ENCODE measurements at regions not wholly inside any gene's neighbourhood (a gene's known extent, or its start where the extent isn't known, plus 50 kb on each side); places are given as distances from the start of the nearest gene placed in this dataset.

DNA sequence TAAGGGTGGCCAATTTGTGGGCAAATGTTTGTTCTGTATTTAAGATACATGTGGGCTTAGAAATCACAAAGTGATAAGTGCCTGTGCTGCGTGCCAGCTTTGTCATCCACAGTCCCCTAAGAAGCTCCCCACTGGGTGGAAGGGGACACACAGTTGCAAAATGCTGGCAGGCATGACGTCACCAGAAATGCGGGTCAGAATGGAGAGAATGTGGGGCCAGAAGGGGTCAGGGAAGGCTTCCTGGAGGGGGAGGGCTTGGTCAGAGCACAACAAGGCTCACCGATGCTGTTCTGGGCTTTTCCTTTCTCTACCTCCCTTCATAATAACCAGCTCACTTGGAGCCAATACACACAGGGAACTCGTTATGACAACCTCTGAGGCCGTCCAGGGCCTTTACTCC, 207.3 kb downstream of the URI1 start:
- POLR2A ChIA-PET (ENCODE audit: partially characterized antibody): no interaction called here
- no peak for DNase-seq
- H3K4me1 ChIP-seq (ENCODE audit: insufficient read depth, low read length): no peaks in the 10 kb centered on the region
- Mint-ChIP-seq H3K27ac (no peak overlapping the region), H3K4me3 (no peak overlapping the region), H3K4me1 (peaks cover 0 to 1% (median 0%) of the 10 kb centered on the region in 4 donors), H3K27me3 (peaks cover 2 to 5% of the 10 kb centered on the region in 2 donors), H3K36me3 (no peaks in the 10 kb centered on the region), H3K9me3 (peaks cover 0 to 1% (median 0%) of the 10 kb centered on the region in 8 donors)
- no peaks in the 10 kb centered on the region for H3K9me3 ChIP-seq (ENCODE audit: control insufficient read depth in 1 of 2, low read length in 2 of 2)
- H3K36me3 ChIP-seq (ENCODE audit: insufficient read depth, low read length): no peaks in the 10 kb centered on the region
- H3K4me3 ChIP-seq (ENCODE audit: low read length in 2 of 2): no peak overlapping the region
- no peaks in the 10 kb centered on the region for H3K27me3 ChIP-seq (ENCODE audit: insufficient read depth, low read length)
- no peak overlapping the region for H3K27ac ChIP-seq (ENCODE audit: low read depth, low read length)
- intact Hi-C loops (cut with micrococcal nuclease): no loop called here
- CTCF ChIA-PET (ENCODE audit: partially characterized antibody): no interaction called here

DNA sequence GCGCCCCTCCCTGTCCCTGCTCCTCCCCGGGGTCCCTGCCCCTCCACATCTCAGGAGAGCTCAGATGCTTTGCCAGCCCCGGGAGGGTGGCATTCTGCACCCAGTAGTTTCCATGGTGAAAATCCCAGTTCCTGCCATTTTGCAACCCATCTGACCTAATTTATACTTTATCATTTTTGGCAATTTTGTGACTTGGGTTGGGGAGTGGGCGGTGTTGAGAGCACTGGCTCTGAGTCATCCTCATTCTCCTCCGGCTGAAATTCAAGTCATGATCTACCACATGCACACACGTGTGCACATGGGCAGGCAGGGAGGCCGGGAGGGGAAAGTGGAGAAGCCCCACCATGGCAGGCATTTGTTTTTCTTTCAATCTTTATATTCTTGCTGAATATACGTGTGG, 208.6 kb downstream of the URI1 start:
- intact Hi-C loops (cut with micrococcal nuclease): no loop called here
- H3K36me3 ChIP-seq (ENCODE audit: insufficient read depth, low read length): no peaks in the 10 kb centered on the region
- Mint-ChIP-seq H3K27ac (no peak overlapping the region), H3K36me3 (no peaks in the 10 kb centered on the region), H3K9me3 (peaks cover 0 to 1% (median 0%) of the 10 kb centered on the region in 8 donors), H3K4me1 (peaks cover 0 to 3% (median 0%) of the 10 kb centered on the region in 4 donors), H3K4me3 (no peak overlapping the region), H3K27me3 (peaks cover 3 to 5% of the 10 kb centered on the region in 2 donors)
- DNase-seq: no peak
- ChIA-PET CTCF (ENCODE audit: partially characterized antibody) (no interaction called here), POLR2A (ENCODE audit: partially characterized antibody) (no interaction called here)
- no peaks in the 10 kb centered on the region for H3K9me3 ChIP-seq (ENCODE audit: control insufficient read depth in 1 of 2, low read length in 2 of 2)
- H3K4me1 ChIP-seq (ENCODE audit: insufficient read depth, low read length): no peaks in the 10 kb centered on the region
- no peak overlapping the region for H3K4me3 ChIP-seq (ENCODE audit: low read length in 2 of 2)
- H3K27ac ChIP-seq (ENCODE audit: low read depth, low read length): no peak overlapping the region
- no peaks in the 10 kb centered on the region for H3K27me3 ChIP-seq (ENCODE audit: insufficient read depth, low read length)

DNA sequence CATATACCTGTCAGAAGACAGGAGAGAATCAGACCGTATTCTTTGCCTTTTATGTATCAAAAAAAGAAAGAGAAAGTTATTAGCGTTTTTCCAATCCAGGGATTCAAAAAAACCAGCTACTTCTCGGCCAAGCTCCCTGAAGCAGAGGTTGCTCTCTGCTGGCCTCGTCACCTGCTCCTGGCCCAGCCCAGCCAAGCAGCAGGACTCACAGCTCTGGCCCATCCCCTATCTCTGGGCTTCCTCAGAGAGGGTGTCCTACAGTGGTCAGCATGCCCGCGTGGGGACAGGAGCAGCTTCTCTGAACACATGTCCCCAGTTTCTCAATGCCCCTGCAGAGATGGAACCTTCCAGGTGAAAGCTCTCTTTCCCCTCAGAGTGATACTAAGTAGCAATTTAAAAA, 209.0 kb downstream of the URI1 start:
- H3K27me3 Mint-ChIP-seq: peaks cover 3 to 5% of the 10 kb centered on the region in 2 donors
- peaks cover 0 to 1% (median 0%) of the 10 kb centered on the region in 8 donors for H3K9me3 Mint-ChIP-seq
- Histone ChIP-seq H3K36me3 (ENCODE audit: insufficient read depth, low read length) (no peaks in the 10 kb centered on the region), H3K4me3 (ENCODE audit: low read length in 2 of 2) (no peak overlapping the region), H3K9me3 (ENCODE audit: control insufficient read depth in 1 of 2, low read length in 2 of 2) (no peaks in the 10 kb centered on the region), H3K27me3 (ENCODE audit: insufficient read depth, low read length) (no peaks in the 10 kb centered on the region), H3K27ac (ENCODE audit: low read depth, low read length) (no peak overlapping the region), H3K4me1 (ENCODE audit: insufficient read depth, low read length) (no peaks in the 10 kb centered on the region)
- DNase-seq: no peak
- H3K4me1 Mint-ChIP-seq: peaks cover 0 to 3% (median 0%) of the 10 kb centered on the region in 4 donors
- no peak overlapping the region for H3K27ac Mint-ChIP-seq
- intact Hi-C loops (cut with micrococcal nuclease): no loop called here
- ChIA-PET POLR2A (ENCODE audit: partially characterized antibody) (no interaction called here), CTCF (ENCODE audit: partially characterized antibody) (no interaction called here)
- H3K36me3 Mint-ChIP-seq: no peaks in the 10 kb centered on the region
- H3K4me3 Mint-ChIP-seq: no peak overlapping the region

DNA sequence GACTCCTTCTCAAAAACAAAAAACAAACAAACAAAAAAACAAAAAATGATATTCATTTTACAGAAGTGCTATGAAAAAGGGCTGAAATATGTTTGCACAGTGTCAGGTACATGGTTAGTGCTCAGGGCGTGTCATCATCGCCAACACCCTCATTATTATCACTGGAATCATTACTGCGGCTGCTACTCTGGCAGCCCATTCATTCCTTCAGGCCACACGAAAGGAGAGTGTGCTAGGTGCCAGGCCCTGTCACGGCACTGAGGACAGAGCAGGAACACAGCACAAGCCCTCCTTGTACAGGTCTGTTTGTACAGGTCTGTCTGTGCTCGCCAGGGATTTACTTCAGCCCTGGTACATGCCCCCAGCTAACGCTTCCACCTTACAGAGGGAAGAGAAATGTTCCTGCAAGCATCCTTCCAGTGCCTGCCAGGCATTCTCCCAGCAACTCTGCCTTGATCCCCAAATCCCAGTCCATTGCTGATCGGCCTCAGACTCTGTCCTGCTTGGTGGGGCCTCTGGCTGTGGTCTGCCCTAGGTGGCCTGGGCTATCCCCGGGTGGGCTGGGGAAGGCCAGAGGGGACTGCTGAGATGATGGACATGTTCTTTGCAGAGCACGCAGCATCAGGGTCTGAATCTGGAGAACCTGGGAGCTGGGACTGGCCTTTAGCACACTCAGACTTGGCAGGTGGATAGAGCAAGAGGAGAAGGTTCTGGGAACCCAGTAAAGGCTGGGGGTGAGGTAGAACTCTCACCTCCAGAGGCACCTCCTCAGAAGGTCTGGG, 210.7 kb downstream of the URI1 start:
- DNase-seq: no peak
- no peak overlapping the region for H3K27ac Mint-ChIP-seq
- Histone ChIP-seq H3K9me3 (ENCODE audit: control insufficient read depth in 1 of 2, low read length in 2 of 2) (no peaks in the 10 kb centered on the region), H3K27ac (ENCODE audit: low read depth, low read length) (no peak overlapping the region), H3K27me3 (ENCODE audit: insufficient read depth, low read length) (no peaks in the 10 kb centered on the region), H3K36me3 (ENCODE audit: insufficient read depth, low read length) (no peaks in the 10 kb centered on the region), H3K4me1 (ENCODE audit: insufficient read depth, low read length) (no peaks in the 10 kb centered on the region), H3K4me3 (ENCODE audit: low read length in 2 of 2) (no peak overlapping the region)
- H3K9me3 Mint-ChIP-seq: no peaks in the 10 kb centered on the region
- H3K4me1 Mint-ChIP-seq: peaks cover 0 to 3% (median 0%) of the 10 kb centered on the region in 4 donors
- no peaks in the 10 kb centered on the region for H3K36me3 Mint-ChIP-seq
- ChIA-PET CTCF (ENCODE audit: partially characterized antibody) (no interaction called here), POLR2A (ENCODE audit: partially characterized antibody) (no interaction called here)
- peaks cover 7% of the 10 kb centered on the region in 2 donors for H3K27me3 Mint-ChIP-seq
- no peak overlapping the region for H3K4me3 Mint-ChIP-seq
- intact Hi-C loops (cut with micrococcal nuclease): no loop called here

DNA sequence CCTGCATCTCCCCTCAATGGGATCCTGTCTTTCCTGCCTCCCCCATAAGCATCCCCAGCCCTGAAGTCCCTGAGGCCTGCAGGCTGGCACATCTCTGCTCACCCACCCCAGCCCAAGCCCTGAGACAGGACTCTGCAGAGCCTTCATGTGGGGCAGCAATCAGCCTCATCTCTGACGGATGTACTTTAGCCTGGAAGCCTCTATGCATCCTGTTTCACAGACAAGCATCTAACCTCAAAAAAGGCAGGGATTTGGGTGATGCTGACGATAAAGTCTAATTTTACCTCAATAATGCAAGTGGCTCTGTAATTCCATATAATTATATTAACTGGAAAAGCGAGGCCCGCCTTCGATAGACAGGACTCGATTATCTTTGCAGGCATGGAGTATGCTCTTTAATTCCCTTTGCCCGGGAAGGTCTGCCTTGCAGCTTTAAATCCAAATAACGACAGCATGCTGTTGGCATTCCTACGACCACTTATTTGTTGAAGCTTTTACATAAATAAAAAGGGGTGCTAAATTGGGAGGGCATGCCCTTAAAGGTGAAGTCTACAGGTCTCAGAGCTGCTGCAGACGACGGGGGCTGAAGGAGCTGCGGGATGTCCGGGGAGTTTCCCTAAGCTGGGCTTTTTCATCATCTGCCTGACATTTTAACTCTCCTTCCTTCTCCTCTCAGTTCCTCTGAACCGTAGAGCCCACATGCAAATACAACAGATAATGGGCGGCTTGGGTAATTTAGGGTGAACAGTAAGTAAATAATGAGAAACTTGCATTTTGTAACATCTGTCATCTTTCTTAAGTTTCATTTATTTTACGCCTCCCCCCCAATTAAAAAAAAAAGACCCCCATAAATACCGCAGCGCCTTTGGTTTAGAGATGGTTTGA, 211.5 kb downstream of the URI1 start:
- Mint-ChIP-seq H3K4me3 (no peak overlapping the region), H3K36me3 (no peaks in the 10 kb centered on the region), H3K27me3 (peaks cover 7% of the 10 kb centered on the region in 2 donors), H3K4me1 (peaks cover 0 to 3% (median 0%) of the 10 kb centered on the region in 4 donors), H3K27ac (peak overlapping the region in 1 of 7 donors; percentile 59), H3K9me3 (no peaks in the 10 kb centered on the region)
- H3K27me3 ChIP-seq (ENCODE audit: insufficient read depth, low read length): no peaks in the 10 kb centered on the region
- H3K4me3 ChIP-seq (ENCODE audit: low read length in 2 of 2): no peak overlapping the region
- no peak for DNase-seq
- CTCF ChIA-PET (ENCODE audit: partially characterized antibody): no interaction called here
- H3K27ac ChIP-seq (ENCODE audit: low read depth, low read length): no peak overlapping the region
- intact Hi-C loops (cut with micrococcal nuclease): no loop called here
- H3K9me3 ChIP-seq (ENCODE audit: control insufficient read depth in 1 of 2, low read length in 2 of 2): no peaks in the 10 kb centered on the region
- no peaks in the 10 kb centered on the region for H3K36me3 ChIP-seq (ENCODE audit: insufficient read depth, low read length)
- POLR2A ChIA-PET (ENCODE audit: partially characterized antibody): no interaction called here
- no peaks in the 10 kb centered on the region for H3K4me1 ChIP-seq (ENCODE audit: insufficient read depth, low read length)

DNA sequence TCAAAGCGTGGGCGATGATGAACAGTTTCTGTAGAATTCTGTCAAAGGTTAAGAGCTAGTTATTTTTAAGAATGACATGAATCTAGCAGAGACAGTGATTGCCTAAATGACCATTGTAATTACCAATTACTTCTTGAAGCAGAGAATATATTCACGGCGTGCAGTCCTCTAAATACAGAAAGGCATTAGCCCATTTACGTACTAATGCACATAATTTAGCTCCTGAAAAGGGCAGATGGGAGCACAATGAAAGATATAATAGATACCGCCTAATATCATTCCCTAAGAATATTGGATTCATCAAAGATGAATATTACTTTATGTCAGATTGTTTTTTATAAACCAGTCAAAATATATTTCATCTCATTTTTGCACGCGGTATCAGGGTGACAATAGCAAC, 212.4 kb downstream of the URI1 start:
- POLR2A ChIA-PET (ENCODE audit: partially characterized antibody): no interaction called here

DNA sequence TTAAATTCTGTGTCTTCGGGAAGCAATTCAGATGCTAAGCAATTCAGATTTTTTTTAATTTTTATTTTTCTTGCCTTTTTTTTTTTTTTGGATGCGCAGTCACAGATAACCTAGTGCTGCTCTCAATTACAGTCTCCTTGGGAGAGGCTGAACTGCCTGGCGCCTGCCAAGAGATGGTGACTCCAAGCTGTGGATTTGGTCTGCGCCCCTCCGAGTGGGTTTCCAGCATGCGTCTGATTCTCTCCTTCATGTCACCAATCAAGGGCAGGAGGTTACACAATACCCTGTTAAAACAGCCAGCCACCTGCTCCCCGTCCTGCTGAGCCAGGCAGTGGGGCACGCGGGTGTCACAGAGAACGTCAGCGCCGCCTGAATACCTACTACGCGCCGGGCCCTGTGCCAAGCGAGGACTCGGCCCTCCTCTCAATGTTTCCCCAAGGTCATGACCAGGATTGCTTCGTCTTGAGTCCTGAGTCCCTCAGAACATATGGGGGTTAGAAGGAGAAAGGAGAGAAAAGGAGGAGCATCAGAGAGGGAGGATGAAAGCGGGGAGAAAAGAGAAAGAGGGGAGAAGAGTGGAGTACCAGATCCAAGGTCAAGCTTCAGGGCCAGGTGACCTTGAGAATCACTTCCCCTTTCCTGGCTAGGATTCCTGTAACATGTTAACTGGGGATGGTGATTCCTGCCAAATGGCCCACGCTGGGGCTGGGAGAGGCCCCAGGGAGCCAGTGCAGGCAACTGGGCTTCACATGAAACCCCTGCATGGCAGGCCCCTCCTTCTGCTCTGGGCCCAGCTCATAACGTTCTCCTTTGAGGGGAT, 213.6 kb downstream of the URI1 start:
- H3K27me3 ChIP-seq (ENCODE audit: insufficient read depth, low read length): no peaks in the 10 kb centered on the region
- H3K36me3 ChIP-seq (ENCODE audit: insufficient read depth, low read length): no peaks in the 10 kb centered on the region
- ChIA-PET POLR2A (ENCODE audit: partially characterized antibody) (no interaction called here), CTCF (ENCODE audit: partially characterized antibody) (no interaction called here)
- Mint-ChIP-seq H3K4me1 (peaks cover 0 to 3% (median 0%) of the 10 kb centered on the region in 4 donors), H3K4me3 (no peak overlapping the region), H3K36me3 (no peaks in the 10 kb centered on the region), H3K27ac (no peak overlapping the region), H3K27me3 (peaks cover 7% of the 10 kb centered on the region in 2 donors), H3K9me3 (peaks cover 0 to 1% (median 0%) of the 10 kb centered on the region in 8 donors)
- no peak for DNase-seq
- H3K4me1 ChIP-seq (ENCODE audit: insufficient read depth, low read length): no peaks in the 10 kb centered on the region
- H3K9me3 ChIP-seq (ENCODE audit: control insufficient read depth in 1 of 2, low read length in 2 of 2): no peaks in the 10 kb centered on the region
- no peak overlapping the region for H3K27ac ChIP-seq (ENCODE audit: low read depth, low read length)
- intact Hi-C loops (cut with micrococcal nuclease): no loop called here
- no peak overlapping the region for H3K4me3 ChIP-seq (ENCODE audit: low read length in 2 of 2)

More for the DNA sequence above, 212.4 kb downstream of the URI1 start:
- Mint-ChIP-seq H3K4me3 (no peak overlapping the region), H3K9me3 (no peaks in the 10 kb centered on the region), H3K36me3 (no peaks in the 10 kb centered on the region), H3K4me1 (peaks cover 0 to 3% (median 0%) of the 10 kb centered on the region in 4 donors), H3K27ac (no peak overlapping the region), H3K27me3 (peaks cover 7% of the 10 kb centered on the region in 2 donors)
- Histone ChIP-seq H3K4me3 (ENCODE audit: low read length in 2 of 2) (no peak overlapping the region), H3K4me1 (ENCODE audit: insufficient read depth, low read length) (no peaks in the 10 kb centered on the region), H3K27ac (ENCODE audit: low read depth, low read length) (no peak overlapping the region), H3K9me3 (ENCODE audit: control insufficient read depth in 1 of 2, low read length in 2 of 2) (no peaks in the 10 kb centered on the region), H3K36me3 (ENCODE audit: insufficient read depth, low read length) (no peaks in the 10 kb centered on the region), H3K27me3 (ENCODE audit: insufficient read depth, low read length) (no peaks in the 10 kb centered on the region)
- intact Hi-C loops (cut with micrococcal nuclease): no loop called here
- CTCF ChIA-PET (ENCODE audit: partially characterized antibody): no interaction called here
- no peak for DNase-seq

Measured in CD4-positive, alpha-beta memory T cell (primary cell).